ENCODE measurements at regions not wholly inside any gene's neighbourhood (a gene's known extent, or its start where the extent isn't known, plus 50 kb on each side); places are given as distances from the start of the nearest gene placed in this dataset.

DNA sequence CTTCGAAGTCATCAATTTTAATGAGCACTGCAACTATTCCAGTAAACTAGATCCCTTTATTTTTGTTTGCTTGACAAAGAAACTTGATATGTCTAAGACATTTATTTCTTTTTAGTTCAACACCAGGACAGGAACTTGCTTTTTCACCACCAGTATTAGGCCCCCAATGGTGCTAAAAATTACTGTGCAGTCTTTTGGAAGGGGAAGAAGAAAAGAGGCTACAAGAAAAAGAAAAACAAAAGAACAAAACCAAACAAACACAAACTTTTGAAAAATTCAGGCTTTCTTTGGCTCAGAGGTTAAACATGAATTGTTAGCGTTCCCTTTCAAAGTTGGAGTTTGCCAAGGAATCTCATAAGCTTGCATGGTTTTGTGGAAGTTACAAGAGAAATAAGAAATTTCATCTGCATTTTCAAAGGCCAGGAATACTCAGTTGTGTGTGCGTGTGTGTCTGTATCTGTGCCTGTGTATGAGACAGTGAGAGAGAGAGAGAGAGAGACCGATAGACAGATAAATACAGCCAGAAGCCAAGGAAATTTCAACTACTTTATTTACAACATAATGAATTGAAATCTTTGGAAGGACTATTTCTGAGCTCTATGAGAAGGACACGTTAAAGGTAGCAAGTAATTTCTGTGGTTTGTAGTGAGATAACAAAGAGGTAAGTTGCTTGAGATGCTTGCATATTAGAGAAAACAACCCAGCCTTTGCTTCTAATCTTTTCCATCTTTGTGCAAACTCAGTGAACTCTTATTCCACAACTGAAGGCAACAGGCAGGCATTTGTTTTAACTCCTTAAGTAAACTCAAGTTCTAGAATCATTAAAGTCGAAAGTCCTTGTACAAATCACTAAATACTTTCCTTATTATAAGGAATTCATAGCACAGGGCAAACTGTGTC is 171.0 kb upstream of the CITED2 start:
- Histone ChIP-seq H3K4me1 (ENCODE audit: control insufficient read depth, insufficient read depth, low read length, poor library complexity, severe bottlenecking) (peaks cover under 1% of the 10 kb centered on the region), H3K4me3 (ENCODE audit: insufficient read depth, low read depth, low read length, poor library complexity, severe bottlenecking) (no peak overlapping the region), H3K9me3 (ENCODE audit: control insufficient read depth, low read length) (no peaks in the 10 kb centered on the region), H3K36me3 (ENCODE audit: control insufficient read depth, insufficient read depth, low read length) (no peaks in the 10 kb centered on the region), H3K27me3 (replicated peaks; ENCODE audit: control insufficient read depth, insufficient read depth, low read length, poor library complexity, severe bottlenecking) (no peaks in the 10 kb centered on the region), H3K27ac (ENCODE audit: insufficient read depth, low read length, poor library complexity, severe bottlenecking) (no peak overlapping the region)
- no peak for DNase-seq

DNA sequence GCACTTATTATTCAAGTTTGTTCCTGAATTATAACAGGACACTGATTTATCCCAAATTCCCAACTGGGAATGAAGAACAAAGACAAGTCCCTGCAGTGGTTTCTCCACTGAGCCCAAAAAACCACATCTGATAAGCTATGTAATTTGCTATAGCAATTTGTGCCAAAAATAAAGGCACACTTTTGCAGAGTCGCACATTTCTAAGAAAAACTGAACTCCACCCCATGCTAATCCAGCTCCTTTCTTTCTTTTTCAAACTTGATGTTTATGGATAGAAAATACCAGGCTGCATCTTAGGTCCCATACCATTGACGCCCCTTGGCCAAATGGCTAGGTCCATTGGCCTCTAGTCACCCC is 170.2 kb upstream of the CITED2 start:
- peaks cover 9% of the 10 kb centered on the region for H3K4me1 ChIP-seq (ENCODE audit: control insufficient read depth, insufficient read depth, low read length, poor library complexity, severe bottlenecking)
- DNase-seq = no peak
- H3K27me3 ChIP-seq (replicated peaks; ENCODE audit: control insufficient read depth, insufficient read depth, low read length, poor library complexity, severe bottlenecking) = no peaks in the 10 kb centered on the region
- H3K36me3 ChIP-seq (ENCODE audit: control insufficient read depth, insufficient read depth, low read length) = no peaks in the 10 kb centered on the region
- no peak overlapping the region for H3K4me3 ChIP-seq (ENCODE audit: insufficient read depth, low read depth, low read length, poor library complexity, severe bottlenecking)
- H3K27ac ChIP-seq (ENCODE audit: insufficient read depth, low read length, poor library complexity, severe bottlenecking) = no peak overlapping the region
- H3K9me3 ChIP-seq (ENCODE audit: control insufficient read depth, low read length) = no peaks in the 10 kb centered on the region

DNA sequence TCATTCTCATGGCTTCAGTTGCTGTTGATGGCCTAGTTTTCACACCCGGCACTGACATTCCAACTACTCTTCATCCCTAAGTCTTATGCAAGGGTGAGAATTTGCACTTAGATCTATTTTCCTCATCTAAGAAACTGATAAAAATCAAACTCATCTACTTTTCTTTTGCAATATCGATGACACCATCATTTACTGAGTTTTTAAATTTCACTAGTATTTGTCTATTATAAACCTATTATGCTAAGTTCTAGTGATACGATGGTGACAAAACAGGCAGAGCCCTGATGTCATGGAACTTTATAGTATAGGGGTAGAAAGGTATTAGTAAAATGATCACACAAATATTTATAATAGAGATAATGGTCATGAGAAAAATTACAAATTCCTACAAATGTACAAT is 167.9 kb upstream of the CITED2 start:
- H3K4me1 ChIP-seq (ENCODE audit: control insufficient read depth, insufficient read depth, low read length, poor library complexity, severe bottlenecking) = peaks cover 10% of the 10 kb centered on the region
- no peak overlapping the region for H3K4me3 ChIP-seq (ENCODE audit: insufficient read depth, low read depth, low read length, poor library complexity, severe bottlenecking)
- no peak for DNase-seq
- H3K27me3 ChIP-seq (replicated peaks; ENCODE audit: control insufficient read depth, insufficient read depth, low read length, poor library complexity, severe bottlenecking) = no peaks in the 10 kb centered on the region
- no peaks in the 10 kb centered on the region for H3K36me3 ChIP-seq (ENCODE audit: control insufficient read depth, insufficient read depth, low read length)
- no peak overlapping the region for H3K27ac ChIP-seq (ENCODE audit: insufficient read depth, low read length, poor library complexity, severe bottlenecking)
- H3K9me3 ChIP-seq (ENCODE audit: control insufficient read depth, low read length) = no peaks in the 10 kb centered on the region

DNA sequence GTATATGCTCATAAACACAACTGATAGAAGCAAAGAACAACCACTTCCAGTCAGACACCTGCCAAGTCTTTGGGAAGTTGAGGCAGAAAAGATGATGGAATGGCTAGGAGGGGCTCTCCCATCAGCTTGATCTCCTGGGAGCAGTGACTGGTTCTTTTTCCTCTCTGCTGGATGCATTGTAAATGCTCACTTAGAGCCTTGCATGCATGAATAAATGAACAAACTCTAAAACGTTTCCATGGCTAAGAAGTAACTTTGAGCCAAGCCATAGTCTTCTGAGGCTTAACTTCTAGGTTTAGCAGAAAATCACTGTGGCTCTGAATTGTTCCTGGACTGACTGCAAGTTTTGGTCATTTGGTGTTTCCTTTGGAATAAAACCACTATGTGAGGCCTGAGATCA is 166.4 kb upstream of the CITED2 start:
- peaks cover 13% of the 10 kb centered on the region for H3K4me1 ChIP-seq (ENCODE audit: control insufficient read depth, insufficient read depth, low read length, poor library complexity, severe bottlenecking)
- no peak overlapping the region for H3K4me3 ChIP-seq (ENCODE audit: insufficient read depth, low read depth, low read length, poor library complexity, severe bottlenecking)
- no peaks in the 10 kb centered on the region for H3K9me3 ChIP-seq (ENCODE audit: control insufficient read depth, low read length)
- no peaks in the 10 kb centered on the region for H3K36me3 ChIP-seq (ENCODE audit: control insufficient read depth, insufficient read depth, low read length)
- peak overlapping the region; percentile 54 for H3K27ac ChIP-seq (ENCODE audit: insufficient read depth, low read length, poor library complexity, severe bottlenecking)
- DNase-seq = no peak
- H3K27me3 ChIP-seq (replicated peaks; ENCODE audit: control insufficient read depth, insufficient read depth, low read length, poor library complexity, severe bottlenecking) = no peaks in the 10 kb centered on the region

DNA sequence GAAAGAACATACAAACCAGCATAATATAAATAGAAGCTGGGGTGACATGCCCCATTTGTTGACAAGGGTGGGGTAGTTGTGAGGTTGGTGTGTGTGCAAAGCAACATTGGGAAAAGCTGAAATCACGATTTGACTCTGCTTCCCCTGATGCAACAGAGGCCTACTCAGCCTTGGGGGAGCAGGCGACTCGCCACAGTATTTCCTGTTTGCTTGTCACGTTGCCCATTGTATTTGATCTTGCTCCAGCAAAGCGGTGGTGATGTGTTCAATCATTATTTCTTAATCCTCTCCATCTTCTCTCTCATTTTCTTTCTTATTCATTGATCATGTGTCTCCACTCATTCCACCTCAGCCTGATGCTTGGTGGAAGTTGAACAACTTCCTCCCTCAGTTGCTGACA is 165.8 kb upstream of the CITED2 start:
- H3K36me3 ChIP-seq (ENCODE audit: control insufficient read depth, insufficient read depth, low read length) = no peaks in the 10 kb centered on the region
- H3K27ac ChIP-seq (ENCODE audit: insufficient read depth, low read length, poor library complexity, severe bottlenecking) = peak overlapping the region; percentile 54
- no peaks in the 10 kb centered on the region for H3K9me3 ChIP-seq (ENCODE audit: control insufficient read depth, low read length)
- H3K4me1 ChIP-seq (ENCODE audit: control insufficient read depth, insufficient read depth, low read length, poor library complexity, severe bottlenecking) = peaks cover 17% of the 10 kb centered on the region
- H3K4me3 ChIP-seq (ENCODE audit: insufficient read depth, low read depth, low read length, poor library complexity, severe bottlenecking) = peak overlapping the region; percentile 5
- no peaks in the 10 kb centered on the region for H3K27me3 ChIP-seq (replicated peaks; ENCODE audit: control insufficient read depth, insufficient read depth, low read length, poor library complexity, severe bottlenecking)
- DNase-seq = peak; percentile 13 to 40 (median 19)

DNA sequence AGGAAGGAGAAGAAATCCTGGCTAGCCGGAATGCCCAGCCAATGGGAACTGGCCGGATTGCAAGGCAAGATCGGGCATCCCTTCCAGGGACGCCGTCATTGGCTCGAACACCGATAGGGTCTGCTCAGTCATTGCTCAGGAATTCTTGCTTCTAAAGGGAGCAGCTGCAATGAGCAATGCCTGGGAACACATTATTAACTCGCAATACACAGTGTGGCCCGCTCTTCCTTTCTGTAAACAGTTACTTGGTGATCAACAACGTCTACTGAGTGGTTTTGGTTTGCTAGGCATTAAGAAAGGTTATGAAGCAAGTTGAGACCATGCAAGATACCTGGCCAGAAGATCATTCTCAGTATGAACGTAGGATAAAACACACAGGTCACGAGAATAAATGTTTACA is 165.4 kb upstream of the CITED2 start:
- no peak for DNase-seq
- no peaks in the 10 kb centered on the region for H3K36me3 ChIP-seq (ENCODE audit: control insufficient read depth, insufficient read depth, low read length)
- H3K4me1 ChIP-seq (ENCODE audit: control insufficient read depth, insufficient read depth, low read length, poor library complexity, severe bottlenecking) = peaks cover 17% of the 10 kb centered on the region
- no peaks in the 10 kb centered on the region for H3K27me3 ChIP-seq (replicated peaks; ENCODE audit: control insufficient read depth, insufficient read depth, low read length, poor library complexity, severe bottlenecking)
- H3K4me3 ChIP-seq (ENCODE audit: insufficient read depth, low read depth, low read length, poor library complexity, severe bottlenecking) = peak overlapping the region; percentile 5
- no peaks in the 10 kb centered on the region for H3K9me3 ChIP-seq (ENCODE audit: control insufficient read depth, low read length)
- H3K27ac ChIP-seq (ENCODE audit: insufficient read depth, low read length, poor library complexity, severe bottlenecking) = peak overlapping the region; percentile 54

DNA sequence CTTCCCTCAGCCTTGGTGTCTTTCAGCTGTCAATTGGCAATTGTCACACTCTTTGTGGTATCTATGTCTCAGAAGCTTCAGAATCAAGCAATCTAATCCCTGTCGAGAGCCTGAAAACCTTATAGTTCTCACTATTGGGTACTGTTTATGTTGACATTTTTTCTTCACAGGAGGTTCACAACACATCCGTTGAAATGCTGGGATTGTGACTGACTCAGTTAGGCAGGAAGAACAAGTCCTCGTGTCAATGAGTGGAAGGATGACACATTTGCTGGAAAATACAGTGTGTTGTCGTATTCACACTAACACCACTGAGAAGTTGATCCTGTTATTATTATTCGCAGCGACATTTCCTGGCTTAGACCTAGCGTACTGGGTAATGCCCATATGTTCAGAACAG is 163.9 kb upstream of the CITED2 start:
- Histone ChIP-seq H3K36me3 (ENCODE audit: control insufficient read depth, insufficient read depth, low read length) (no peaks in the 10 kb centered on the region), H3K9me3 (ENCODE audit: control insufficient read depth, low read length) (no peaks in the 10 kb centered on the region), H3K4me1 (ENCODE audit: control insufficient read depth, insufficient read depth, low read length, poor library complexity, severe bottlenecking) (peaks cover 29% of the 10 kb centered on the region), H3K27me3 (replicated peaks; ENCODE audit: control insufficient read depth, insufficient read depth, low read length, poor library complexity, severe bottlenecking) (no peaks in the 10 kb centered on the region), H3K27ac (ENCODE audit: insufficient read depth, low read length, poor library complexity, severe bottlenecking) (no peak overlapping the region), H3K4me3 (ENCODE audit: insufficient read depth, low read depth, low read length, poor library complexity, severe bottlenecking) (no peak overlapping the region)
- DNase-seq = no peak

DNA sequence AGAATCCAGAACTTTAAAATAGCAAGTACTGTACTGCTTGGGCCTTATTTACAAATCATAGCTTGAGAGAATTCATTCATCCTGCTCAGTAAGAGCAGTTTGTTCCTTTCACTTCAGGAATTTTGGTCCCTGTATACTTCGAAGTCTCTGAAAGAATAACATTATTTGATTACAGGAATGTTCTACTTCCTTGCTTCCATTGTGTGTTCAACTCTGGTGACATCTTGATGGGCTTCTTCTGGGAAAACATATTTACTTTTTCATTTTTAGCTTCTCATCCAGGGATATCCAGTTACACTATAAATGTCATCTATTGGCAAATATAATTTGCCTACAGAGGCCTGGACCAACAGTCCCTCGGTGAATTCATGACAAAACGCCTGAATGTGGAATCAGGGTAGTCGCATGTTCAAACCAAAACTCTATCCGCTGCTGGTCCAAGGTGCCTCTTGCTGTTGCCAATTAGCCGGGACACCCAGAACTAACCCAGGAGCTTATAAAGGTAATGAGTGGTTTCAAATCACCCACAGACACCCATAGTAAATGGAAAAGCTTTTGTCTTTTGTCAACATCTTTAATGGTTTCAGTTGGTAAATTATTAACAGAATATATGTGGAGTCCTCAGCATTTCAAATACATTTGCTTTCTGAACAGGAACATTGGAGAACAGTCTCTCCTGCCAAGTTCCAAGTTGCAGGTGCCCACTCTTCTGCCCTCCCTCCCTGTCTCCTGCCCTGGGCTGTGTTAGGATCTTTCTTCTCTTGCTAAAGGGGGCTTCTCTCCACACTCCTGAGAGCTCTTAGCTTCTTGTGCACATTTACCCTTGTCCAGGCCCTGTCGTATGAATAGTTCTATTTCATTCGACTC is 162.5 kb upstream of the CITED2 start:
- peaks cover 32% of the 10 kb centered on the region for H3K4me1 ChIP-seq (ENCODE audit: control insufficient read depth, insufficient read depth, low read length, poor library complexity, severe bottlenecking)
- H3K36me3 ChIP-seq (ENCODE audit: control insufficient read depth, insufficient read depth, low read length) = no peaks in the 10 kb centered on the region
- H3K4me3 ChIP-seq (ENCODE audit: insufficient read depth, low read depth, low read length, poor library complexity, severe bottlenecking) = no peak overlapping the region
- H3K27me3 ChIP-seq (replicated peaks; ENCODE audit: control insufficient read depth, insufficient read depth, low read length, poor library complexity, severe bottlenecking) = no peaks in the 10 kb centered on the region
- no peak overlapping the region for H3K27ac ChIP-seq (ENCODE audit: insufficient read depth, low read length, poor library complexity, severe bottlenecking)
- DNase-seq = no peak
- no peaks in the 10 kb centered on the region for H3K9me3 ChIP-seq (ENCODE audit: control insufficient read depth, low read length)

DNA sequence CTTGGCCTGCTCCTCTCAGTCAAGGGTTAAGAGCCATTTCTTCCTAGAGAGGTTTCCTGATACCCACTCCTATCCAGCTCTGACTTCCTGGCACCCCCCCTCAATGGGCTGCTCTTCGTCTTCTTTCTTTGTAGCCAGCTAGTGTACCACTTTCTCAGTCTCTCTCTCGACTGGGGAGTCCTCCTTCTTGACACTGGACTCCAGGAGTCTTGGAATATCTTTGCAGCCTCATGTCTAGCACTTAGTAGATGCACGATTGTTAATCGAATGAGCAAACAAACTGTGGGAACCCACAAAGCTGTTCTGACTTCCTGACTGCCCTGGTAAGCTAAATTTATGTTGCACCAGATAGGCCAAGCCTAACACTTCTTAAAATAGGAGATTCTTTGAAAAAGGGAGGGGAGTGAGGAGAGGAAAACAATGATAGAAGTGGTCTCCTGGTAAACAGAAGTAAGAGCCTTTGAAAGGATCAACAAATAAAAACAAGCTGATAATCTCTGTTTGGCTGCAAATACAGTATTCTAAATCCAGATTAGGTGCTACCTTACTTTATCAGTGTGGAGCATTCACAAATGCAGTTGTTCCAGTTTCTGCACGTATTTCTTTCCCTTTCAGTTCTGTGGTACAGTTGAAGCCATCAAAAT is 160.1 kb upstream of the CITED2 start:
- no peak for DNase-seq
- Histone ChIP-seq H3K4me1 (ENCODE audit: control insufficient read depth, insufficient read depth, low read length, poor library complexity, severe bottlenecking) (peaks cover 28% of the 10 kb centered on the region), H3K9me3 (ENCODE audit: control insufficient read depth, low read length) (no peaks in the 10 kb centered on the region), H3K36me3 (ENCODE audit: control insufficient read depth, insufficient read depth, low read length) (no peaks in the 10 kb centered on the region), H3K27ac (ENCODE audit: insufficient read depth, low read length, poor library complexity, severe bottlenecking) (peak overlapping the region; percentile 47), H3K27me3 (replicated peaks; ENCODE audit: control insufficient read depth, insufficient read depth, low read length, poor library complexity, severe bottlenecking) (no peaks in the 10 kb centered on the region), H3K4me3 (ENCODE audit: insufficient read depth, low read depth, low read length, poor library complexity, severe bottlenecking) (peak overlapping the region; percentile 30)

Measured in effector memory CD4-positive, alpha-beta T cell (primary cell).